ENCODE measurements at regions not wholly inside any gene's neighbourhood (a gene's known extent, or its start where the extent isn't known, plus 50 kb on each side); places are given as distances from the start of the nearest gene placed in this dataset.
"Not testable (repeated sequence)": the region's sequence is repeated elsewhere in the genome, so short reads cannot be mapped to it uniquely, and the experiment has no call there.

DNA sequence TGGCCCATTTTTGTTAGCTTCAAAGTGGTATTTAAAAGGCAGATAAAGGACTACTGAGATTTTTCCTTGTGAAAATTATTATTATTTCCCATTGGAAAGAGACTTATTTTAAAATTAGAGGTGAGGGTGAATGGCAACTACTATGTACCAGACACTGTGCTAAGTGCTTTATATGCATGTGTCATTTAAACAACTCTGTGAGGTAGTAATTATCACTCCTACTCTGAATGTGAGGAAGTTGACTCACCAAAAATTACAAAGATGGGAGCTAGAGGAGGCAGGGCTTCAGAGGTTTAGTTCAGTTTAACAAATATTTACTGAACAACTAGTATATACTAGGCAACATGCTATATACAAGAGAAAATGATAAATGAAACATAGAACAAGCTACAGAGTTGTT lies 78.2 kb downstream of the MSL3 start:
- no peak for DNase-seq

DNA sequence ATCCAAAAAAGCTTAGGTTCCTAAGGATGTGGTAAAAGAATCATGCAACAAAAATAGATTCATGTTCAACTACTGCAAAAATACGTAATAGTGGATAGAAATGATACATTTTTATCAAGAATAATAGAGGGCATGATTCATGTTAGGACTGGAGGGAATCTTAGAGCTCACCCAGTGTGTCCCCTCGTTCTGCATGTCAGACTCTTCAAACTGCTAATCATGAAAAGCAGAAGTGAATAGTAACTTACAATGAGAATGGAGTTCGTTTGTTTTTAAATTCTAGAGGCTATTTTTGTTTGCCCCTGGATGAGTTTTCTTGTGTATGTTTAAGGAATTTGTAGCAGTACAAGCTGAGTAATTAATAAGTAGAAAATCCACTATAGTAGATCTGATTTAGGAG lies 79.4 kb downstream of the MSL3 start:
- DNase-seq = no peak

DNA sequence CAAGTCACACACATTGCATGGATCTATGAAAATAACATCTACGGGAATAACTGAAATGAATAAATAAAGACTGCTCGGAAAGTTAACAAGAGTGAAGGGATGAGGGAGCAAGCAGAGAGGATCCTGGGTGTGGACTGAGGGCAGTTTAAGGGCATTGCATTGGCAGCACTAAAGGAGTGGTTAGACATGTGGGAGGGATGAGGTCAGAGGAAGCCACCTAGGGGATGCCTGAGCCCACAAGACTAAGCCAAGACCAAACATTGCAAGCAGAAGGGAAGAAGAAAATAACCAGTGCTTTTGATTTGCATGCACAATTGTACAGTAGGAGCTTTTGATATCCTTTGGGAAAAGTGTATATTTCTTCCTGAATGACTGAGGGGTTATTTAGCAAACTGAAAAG lies 106.1 kb downstream of the MSL3 start:
- DNase-seq = no peak

DNA sequence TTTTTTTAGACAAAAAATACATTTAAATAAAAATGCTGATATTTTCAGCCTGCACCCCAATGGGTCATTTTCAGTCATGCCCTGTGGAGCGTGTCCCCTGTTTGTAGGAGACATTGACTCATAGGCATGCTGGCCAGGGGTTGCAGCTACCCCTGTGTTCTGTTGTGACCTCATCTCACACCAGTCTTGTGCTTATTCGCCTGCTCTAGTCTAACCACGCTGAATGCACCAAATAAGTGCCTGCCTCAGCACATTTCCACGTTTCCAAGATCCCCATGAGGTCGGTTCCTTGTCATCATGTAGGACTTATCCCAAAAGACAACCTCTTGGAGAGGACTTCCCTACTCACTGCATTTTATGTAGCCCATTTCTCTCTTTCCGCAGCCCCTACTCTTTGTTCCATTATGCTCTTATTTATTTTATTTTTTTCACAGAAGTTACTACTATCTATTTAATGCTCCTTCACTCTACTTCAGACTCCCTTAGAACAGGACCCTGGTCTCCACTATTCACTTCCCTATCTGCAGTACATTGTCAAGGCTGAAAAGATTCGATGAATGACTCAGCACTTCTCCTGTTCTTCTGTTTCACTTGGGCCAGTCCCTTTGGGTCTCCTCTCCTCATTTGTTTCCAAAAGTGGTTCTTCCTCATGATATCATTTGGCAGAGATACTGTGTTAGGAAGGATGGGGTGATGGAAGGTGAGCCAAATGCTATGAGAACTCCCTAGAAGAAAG lies 109.7 kb downstream of the MSL3 start:
- no peak for DNase-seq

DNA sequence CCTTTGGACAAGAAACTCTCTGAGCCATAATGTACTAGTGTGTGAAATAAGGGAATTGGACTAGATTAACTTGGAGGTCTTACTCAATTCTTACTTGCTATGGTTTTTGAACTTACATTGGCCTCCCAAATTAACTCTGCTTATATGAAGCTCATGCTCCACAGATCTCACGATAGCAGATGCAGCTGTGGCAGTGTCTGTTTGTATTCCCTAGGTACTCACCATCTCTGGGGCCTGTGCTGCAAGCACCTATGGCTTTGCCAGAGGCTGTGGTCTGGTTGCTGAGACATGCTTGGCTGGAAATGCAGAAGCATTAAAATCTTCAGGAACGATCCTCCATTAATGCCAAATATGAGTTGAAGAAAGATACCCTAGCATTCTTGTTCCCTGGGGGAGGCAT lies 112.8 kb downstream of the MSL3 start:
- DNase-seq = no peak

- no peak for DNase-seq
Measured at GRCh38 chrX:11881485-11882170, 123.6 kb downstream of the MSL3 start.

- peak; percentile 69 for DNase-seq
Measured at GRCh38 chrX:11886745-11887144, 128.7 kb downstream of the MSL3 start.

DNA sequence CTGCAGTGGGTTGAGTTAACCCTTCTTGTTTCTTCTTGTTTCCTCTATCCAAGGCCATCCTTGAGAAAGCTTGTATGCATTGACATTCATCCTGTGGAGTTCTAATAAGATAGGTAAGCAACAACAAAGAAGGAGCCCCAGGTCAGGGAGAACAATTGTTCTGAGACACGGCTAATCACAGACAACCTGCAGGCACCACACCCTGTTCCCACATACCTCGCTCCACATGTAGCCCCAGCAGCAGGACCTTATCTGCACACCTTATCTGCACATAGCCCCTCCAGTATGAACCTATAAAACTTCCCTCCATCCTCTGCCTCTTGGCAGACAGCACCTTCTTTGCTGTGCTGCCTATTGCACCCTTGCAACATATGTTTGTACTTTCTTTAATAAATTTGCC lies 129.1 kb downstream of the MSL3 start:
- peak; percentile 33 for DNase-seq

GRCh38 chrX:11888421-11888820 lies 130.4 kb downstream of the MSL3 start:
- no peak for DNase-seq

GRCh38 chrX:11889791-11890190 lies 131.8 kb downstream of the MSL3 start:
- DNase-seq = no peak

DNA sequence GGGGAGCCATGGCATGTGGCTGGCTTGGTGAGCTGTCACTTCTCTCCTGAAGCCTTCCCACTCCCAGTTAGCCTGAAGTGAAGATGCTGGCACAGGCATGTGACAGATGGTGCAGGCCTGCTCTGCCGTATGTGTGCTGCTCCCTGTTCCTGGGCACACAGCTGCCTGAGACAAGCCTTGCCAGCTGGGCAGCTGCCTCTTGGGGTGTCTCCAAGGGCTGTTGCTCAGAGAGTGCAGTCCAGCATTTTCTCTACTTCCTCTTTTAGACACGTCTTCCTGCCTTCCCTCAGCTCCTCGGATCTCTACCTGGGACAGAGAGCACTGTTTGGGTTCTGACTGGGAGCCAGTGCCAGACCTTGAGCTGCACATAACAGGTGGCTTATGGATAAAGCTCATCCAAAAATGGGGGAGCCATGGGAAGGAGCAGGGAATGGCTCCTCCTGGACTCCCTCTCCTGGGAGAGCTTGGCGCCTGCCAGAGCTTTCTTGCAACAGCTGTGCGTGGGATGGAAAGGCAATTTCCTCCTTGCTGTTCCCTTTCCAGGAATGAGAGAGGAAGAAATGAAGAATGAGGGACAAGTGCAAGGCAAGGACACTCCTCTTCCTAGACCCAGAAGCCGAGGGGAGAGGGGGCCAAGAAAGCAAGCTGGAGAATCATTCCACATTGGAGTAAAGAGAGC lies 132.9 kb downstream of the MSL3 start:
- DNase-seq = no peak

DNA sequence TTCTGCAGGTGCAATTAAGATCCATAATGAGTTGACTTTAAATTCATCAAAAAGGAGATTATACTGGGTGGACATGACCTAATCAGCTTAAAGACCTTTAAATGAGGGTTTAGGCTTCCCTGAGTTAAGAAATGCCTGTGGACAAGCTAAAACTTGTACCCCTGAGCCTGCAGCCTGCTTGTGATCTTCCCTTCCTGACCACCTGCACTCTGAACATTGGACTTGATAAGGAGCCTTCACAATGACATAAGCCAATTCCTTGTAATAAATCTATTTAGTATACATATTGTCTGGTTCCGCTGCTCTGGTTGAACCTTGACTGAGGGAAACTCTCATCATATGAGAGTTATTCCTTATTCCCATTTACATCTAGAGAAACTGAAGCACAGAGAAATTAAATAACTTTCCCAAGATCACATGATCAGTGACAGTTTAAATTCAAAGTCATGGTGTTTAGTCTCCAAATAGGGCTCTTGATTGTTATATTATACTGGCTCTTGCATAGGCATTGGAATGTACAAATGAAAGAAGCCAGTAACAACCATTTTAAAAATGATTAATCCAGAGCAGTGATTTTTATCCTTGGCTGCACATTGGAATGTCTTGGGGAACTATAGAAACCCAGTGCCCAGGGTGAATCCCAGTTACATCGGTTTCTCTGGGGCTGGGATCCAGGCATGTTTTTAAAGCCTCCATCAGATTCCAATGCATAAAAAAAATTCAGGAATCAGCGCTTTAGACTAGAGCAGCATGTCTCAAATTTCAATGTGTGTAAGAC lies 136.1 kb downstream of the MSL3 start:
- DNase-seq = no peak

- DNase-seq = no peak
Measured at GRCh38 chrX:11899091-11899490, 141.1 kb downstream of the MSL3 start.

GRCh38 chrX:11905933-11906332 lies 147.9 kb downstream of the MSL3 start:
- not testable (repeated sequence) for DNase-seq

DNA sequence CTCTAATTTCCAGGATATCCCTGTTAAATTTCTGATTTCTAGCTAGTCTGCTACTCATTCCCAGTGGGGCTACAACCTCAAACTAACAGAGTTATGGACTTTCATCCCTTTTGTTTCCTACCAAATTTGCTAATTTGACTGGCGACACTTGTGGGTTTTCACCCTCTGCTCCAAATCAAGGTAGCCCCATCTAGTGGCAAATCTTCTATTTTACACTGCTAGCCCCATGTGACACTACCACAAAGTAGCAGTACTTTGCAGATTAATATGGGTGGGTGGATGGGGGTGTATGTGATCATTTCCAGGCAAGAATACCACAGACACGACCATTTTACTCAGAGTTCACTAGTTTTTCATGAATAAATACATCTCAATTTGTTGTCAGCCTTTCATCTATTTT lies 150.3 kb downstream of the MSL3 start:
- DNase-seq = peak; percentile 39

GRCh38 chrX:11913001-11913400 lies 155.0 kb downstream of the MSL3 start:
- no peak for DNase-seq

GRCh38 chrX:11929476-11929875 lies 171.4 kb downstream of the MSL3 start:
- DNase-seq = no peak

GRCh38 chrX:11932423-11932822 lies 174.4 kb downstream of the MSL3 start:
- DNase-seq = no peak

- DNase-seq = no peak
Measured at GRCh38 chrX:11934089-11934488, 176.1 kb downstream of the MSL3 start.

GRCh38 chrX:11941571-11941970 lies 183.5 kb downstream of the MSL3 start:
- no peak for DNase-seq

DNA sequence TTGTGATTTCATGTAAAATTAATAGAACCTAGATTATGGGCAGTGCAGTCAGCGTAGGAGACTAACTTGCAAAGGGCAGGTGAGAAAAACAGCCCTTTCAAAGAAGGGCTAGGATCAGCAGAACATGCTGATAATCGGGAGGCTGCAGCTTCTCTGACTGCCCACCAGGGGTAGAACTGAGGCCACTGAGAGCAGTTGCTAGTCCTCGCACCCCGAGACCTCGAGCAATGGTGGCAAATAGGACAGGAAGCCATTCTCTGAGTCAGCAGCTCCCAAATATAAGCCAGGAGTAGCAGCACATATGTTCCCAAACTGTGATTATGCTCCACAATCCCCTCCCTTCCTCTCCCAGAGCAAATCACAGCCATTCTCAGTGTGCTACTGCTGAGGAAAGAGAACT lies 186.5 kb downstream of the MSL3 start:
- peak; percentile 37 for DNase-seq

DNA sequence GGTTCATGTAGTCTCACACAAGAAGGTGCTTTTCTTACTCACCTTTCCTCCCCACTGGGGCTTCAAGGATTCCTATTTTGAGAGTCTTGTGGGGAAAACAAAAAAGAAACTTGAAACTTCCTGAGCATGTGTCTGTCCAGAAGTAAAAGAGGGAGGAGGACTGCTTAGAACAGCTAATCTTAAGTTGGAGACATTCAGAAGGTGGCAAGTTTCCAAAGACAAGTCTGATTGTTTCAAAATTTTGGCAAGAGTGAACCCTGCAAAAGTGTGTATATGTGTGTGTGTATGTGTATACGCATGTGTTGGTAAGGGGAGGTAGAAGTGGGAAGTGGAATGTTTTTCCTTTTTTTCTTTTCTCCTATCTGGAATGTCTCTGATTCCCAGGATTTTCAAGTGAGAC lies 189.0 kb upstream of the FRMPD4 start:
- DNase-seq = no peak

GRCh38 chrX:11952176-11952720 lies 186.0 kb upstream of the FRMPD4 start:
- DNase-seq = no peak

All from NCI-H748 treated with DMSO at 0.1 percent for 48 hours (cell line).